HepG2 (cell line): ENCODE measurements at regions not wholly inside any gene's neighbourhood (a gene's known extent, or its start where the extent isn't known, plus 50 kb on each side); places are given as distances from the start of the nearest gene placed in this dataset.
A peak's percentile ranks its signal among the peaks of the same experiment; 100 is the strongest.

Experiments used
- CBX1 ChIP-seq: IDR thresholded peaks from one replicate; pipeline ENCODE4 v1.6.1; 2016; ENCODE audit warnings: antibody characterized with exemption, low read depth
- CBX2 ChIP-seq, 2 experiments: fragments of 200-600 bp in 1 of 2; sonication (generic); formaldehyde crosslinking in 1 of 2; IDR thresholded peaks; 2 replicates each; pipeline versions ENCODE4 v1.7.0 to v1.8.1; 2018 to 2022; ENCODE audit warnings: low read depth in 2 of 2, low read length in 1 of 2, mild to moderate bottlenecking in 1 of 2, missing genetic modification reagents in 1 of 2
- CREB1 ChIP-seq, 2 experiments: fragments of 450-650 bp in 1 of 2; IDR thresholded peaks; 2 replicates each; pipeline ENCODE4 v1.6.1; 2016 to 2017; ENCODE audit warnings: control low read depth in 1 of 2, mild to moderate bottlenecking in 1 of 2, missing compliant biosample characterization in 1 of 2, missing genetic modification characterization in 1 of 2
- GATAD2A ChIP-seq: IDR thresholded peaks from 2 replicates; pipeline ENCODE4 v1.6.1; 2016
- HBP1 ChIP-seq: IDR thresholded peaks from 2 replicates; pipeline ENCODE4 v1.6.1; 2016; ENCODE audit warnings: low read depth, control low read depth
- IRF2 ChIP-seq: IDR thresholded peaks from 2 replicates; pipeline ENCODE4 v1.6.1; 2018; ENCODE audit warnings: missing genetic modification reagents, missing compliant biosample characterization
- KDM4B ChIP-seq: sonication (generic); formaldehyde crosslinking; IDR thresholded peaks from 2 replicates; pipeline ENCODE4 v1.4.0; 2020; ENCODE audit warnings: missing genetic modification reagents
- KLF16 ChIP-seq, 2 experiments: sonication (generic) in 1 of 2; formaldehyde crosslinking in 1 of 2; IDR thresholded peaks; 2 replicates each; pipeline versions ENCODE4 v1.6.1 to v1.8.0; 2016 to 2023; ENCODE audit warnings: missing genetic modification reagents in 2 of 2, missing compliant biosample characterization in 1 of 2
- LCORL ChIP-seq, 2 experiments: fragments of 450-650 bp in 1 of 2; sonication (generic) in 1 of 2; formaldehyde crosslinking in 1 of 2; IDR thresholded peaks; 2 replicates each; pipeline versions ENCODE4 v1.5.0 to v1.6.1; 2017 to 2020; ENCODE audit warnings: antibody characterized with exemption in 1 of 2, missing genetic modification reagents in 1 of 2
- MAF1 ChIP-seq: sonication (generic); formaldehyde crosslinking; IDR thresholded peaks from 2 replicates; pipeline ENCODE4 v1.5.0; 2020; ENCODE audit warnings: missing genetic modification reagents, borderline replicate concordance
- MTF1 ChIP-seq: sonication (generic); formaldehyde crosslinking; IDR thresholded peaks from 2 replicates; pipeline ENCODE4 v1.5.0; 2020; ENCODE audit warnings: missing genetic modification reagents
- PRPF4 ChIP-seq: fragments of 200-400 bp; formaldehyde crosslinking; IDR thresholded peaks from 2 replicates; pipeline ENCODE4 v1.6.1; 2016; ENCODE audit warnings: low read length, low read depth; ENCODE audit not compliant: poor library complexity, severe bottlenecking
- RAD21 ChIP-seq: fragments of 450-650 bp; formaldehyde crosslinking; IDR thresholded peaks from 2 replicates; pipeline ENCODE4 v1.5.0; 2020; ENCODE audit warnings: mild to moderate bottlenecking
- ZFP82 ChIP-seq: sonication (generic); formaldehyde crosslinking; IDR thresholded peaks from 2 replicates; pipeline ENCODE4 v1.5.1; 2020; ENCODE audit warnings: mild to moderate bottlenecking, missing genetic modification reagents, borderline replicate concordance
- ZNF292 ChIP-seq: sonication (generic); formaldehyde crosslinking; IDR thresholded peaks from 2 replicates; pipeline ENCODE4 v1.8.1; 2022; ENCODE audit warnings: mild to moderate bottlenecking, low read depth, missing genetic modification reagents, borderline replicate concordance
- ZNF296 ChIP-seq: sonication (generic); formaldehyde crosslinking; conservative IDR thresholded peaks from 2 replicates; pipeline ENCODE4 v1.5.0; 2020; ENCODE audit warnings: mild to moderate bottlenecking, missing genetic modification reagents
- ZNF607 ChIP-seq: sonication (generic); formaldehyde crosslinking; IDR thresholded peaks from 2 replicates; pipeline ENCODE4 v1.5.1; 2020; ENCODE audit warnings: missing genetic modification reagents, mild to moderate bottlenecking, borderline replicate concordance
- ZNF644 ChIP-seq: IDR thresholded peaks from 2 replicates; pipeline ENCODE4 v1.6.1; 2016; ENCODE audit warnings: low read depth
- ZNF713 ChIP-seq: sonication (generic); formaldehyde crosslinking; IDR thresholded peaks from 2 replicates; pipeline ENCODE4 v1.4.0; 2020; ENCODE audit warnings: mild to moderate bottlenecking, missing genetic modification reagents
- ZNF75D ChIP-seq: sonication (generic); formaldehyde crosslinking; IDR thresholded peaks from 2 replicates; pipeline ENCODE4 v1.8.1; 2023; ENCODE audit warnings: missing genetic modification reagents, mild to moderate bottlenecking, borderline replicate concordance
- ZNF790 ChIP-seq: sonication (generic); formaldehyde crosslinking; IDR thresholded peaks from 2 replicates; pipeline ENCODE4 v1.8.0; 2022; ENCODE audit warnings: missing genetic modification reagents, mild to moderate bottlenecking, borderline replicate concordance
- ZSCAN31 ChIP-seq: sonication (generic); formaldehyde crosslinking; IDR thresholded peaks from 2 replicates; pipeline ENCODE4 v1.5.0; 2020; ENCODE audit warnings: low read depth, mild to moderate bottlenecking, missing genetic modification reagents
- ZSCAN9 ChIP-seq: IDR thresholded peaks from 2 replicates; pipeline ENCODE4 v1.6.1; 2016; ENCODE audit warnings: borderline replicate concordance
- TF ChIP-seq, protein P1 (sequence below): IDR thresholded peaks from 2 replicates; pipeline ENCODE4 v1.6.1; 2018; ENCODE audit warnings: missing genetic modification reagents
- TF ChIP-seq, protein P2 (sequence below): sonication (generic); formaldehyde crosslinking; IDR thresholded peaks from 2 replicates; pipeline ENCODE4 v1.9.0; 2021; ENCODE audit warnings: missing genetic modification reagents, mild to moderate bottlenecking, borderline replicate concordance

DNA sequence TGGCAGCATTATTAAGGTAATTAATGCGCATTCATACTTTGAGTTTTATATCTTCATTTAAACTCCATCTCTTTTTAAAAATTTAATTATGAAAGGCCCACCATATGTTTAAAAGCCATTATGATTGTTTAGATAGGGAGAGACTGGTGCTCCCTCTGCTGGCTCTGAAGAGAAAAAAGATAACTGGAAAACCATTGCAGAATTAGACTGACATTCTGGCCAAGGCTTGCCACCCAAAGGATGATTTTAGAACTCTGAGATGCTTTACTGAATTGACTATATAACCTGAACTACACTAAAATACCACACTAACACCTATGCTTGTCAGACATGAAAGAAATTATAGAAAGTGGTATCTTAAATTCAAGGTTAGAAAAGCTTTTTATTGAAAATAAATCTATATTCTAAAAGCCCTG lies 127.6 kb upstream of the SPOPL start (continued):
- no peak for TF ChIP-seq MAF1 (CRISPR knock-in tag)
- TF ChIP-seq CREB1 (IDR thresholded peaks at IDR 0.05): no peak
- 0 out of 2 replicates have a peak, but pooled peaks have one; percentile 29 for TF ChIP-seq CREB1 (CRISPR knock-in tag; IDR thresholded peaks at IDR 0.05)
- TF ChIP-seq PRPF4: no peak
- 0 out of 2 replicates have a peak, but pooled peaks have one; percentile 48 for TF ChIP-seq ZSCAN9 (CRISPR knock-in tag)
- TF ChIP-seq ZNF713: no peak
- TF ChIP-seq, protein P1, sequence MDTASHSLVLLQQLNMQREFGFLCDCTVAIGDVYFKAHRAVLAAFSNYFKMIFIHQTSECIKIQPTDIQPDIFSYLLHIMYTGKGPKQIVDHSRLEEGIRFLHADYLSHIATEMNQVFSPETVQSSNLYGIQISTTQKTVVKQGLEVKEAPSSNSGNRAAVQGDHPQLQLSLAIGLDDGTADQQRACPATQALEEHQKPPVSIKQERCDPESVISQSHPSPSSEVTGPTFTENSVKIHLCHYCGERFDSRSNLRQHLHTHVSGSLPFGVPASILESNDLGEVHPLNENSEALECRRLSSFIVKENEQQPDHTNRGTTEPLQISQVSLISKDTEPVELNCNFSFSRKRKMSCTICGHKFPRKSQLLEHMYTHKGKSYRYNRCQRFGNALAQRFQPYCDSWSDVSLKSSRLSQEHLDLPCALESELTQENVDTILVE (CRISPR knock-in tag): peak; percentile 58; the same call in 1 of the 2 replicates
- TF ChIP-seq KDM4B (CRISPR knock-in tag): no peak
- TF ChIP-seq LCORL (IDR thresholded peaks at IDR 0.05): no peak
- TF ChIP-seq LCORL (CRISPR knock-in tag; IDR thresholded peaks at IDR 0.05): no peak
- TF ChIP-seq ZNF75D (CRISPR knock-in tag): no peak
- TF ChIP-seq, protein P2, sequence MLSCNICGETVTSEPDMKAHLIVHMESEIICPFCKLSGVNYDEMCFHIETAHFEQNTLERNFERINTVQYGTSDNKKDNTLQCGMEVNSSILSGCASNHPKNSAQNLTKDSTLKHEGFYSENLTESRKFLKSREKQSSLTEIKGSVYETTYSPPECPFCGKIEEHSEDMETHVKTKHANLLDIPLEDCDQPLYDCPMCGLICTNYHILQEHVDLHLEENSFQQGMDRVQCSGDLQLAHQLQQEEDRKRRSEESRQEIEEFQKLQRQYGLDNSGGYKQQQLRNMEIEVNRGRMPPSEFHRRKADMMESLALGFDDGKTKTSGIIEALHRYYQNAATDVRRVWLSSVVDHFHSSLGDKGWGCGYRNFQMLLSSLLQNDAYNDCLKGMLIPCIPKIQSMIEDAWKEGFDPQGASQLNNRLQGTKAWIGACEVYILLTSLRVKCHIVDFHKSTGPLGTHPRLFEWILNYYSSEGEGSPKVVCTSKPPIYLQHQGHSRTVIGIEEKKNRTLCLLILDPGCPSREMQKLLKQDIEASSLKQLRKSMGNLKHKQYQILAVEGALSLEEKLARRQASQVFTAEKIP (CRISPR knock-in tag): no peak
- TF ChIP-seq ZNF296 (CRISPR knock-in tag): no peak
- TF ChIP-seq ZNF292 (CRISPR knock-in tag): no peak
- no peak for TF ChIP-seq IRF2 (CRISPR knock-in tag)
- TF ChIP-seq ZNF644: 0 out of 2 replicates have a peak, but pooled peaks have one; percentile 24
- TF ChIP-seq KLF16 (CRISPR knock-in tag; IDR thresholded peaks at IDR 0.05): 0 out of 4 replicates have a peak, but pooled peaks of 1 of the 2 experiments have one; percentile 52
- TF ChIP-seq MTF1: no peak
- 0 out of 2 replicates have a peak, but pooled peaks have one; percentile 28 for TF ChIP-seq GATAD2A (CRISPR knock-in tag)
- TF ChIP-seq RAD21: peak; percentile 74
- TF ChIP-seq ZNF607 (CRISPR knock-in tag): no peak
- no peak for TF ChIP-seq ZSCAN31 (CRISPR knock-in tag)
- TF ChIP-seq ZFP82 (CRISPR knock-in tag): 0 out of 2 replicates have a peak, but pooled peaks have one; percentile 44
- no peak for TF ChIP-seq CBX2 (IDR thresholded peaks at IDR 0.05; ENCODE audit: low read depth, low read length)
- no peak for TF ChIP-seq CBX2 (CRISPR knock-in tag; IDR thresholded peaks at IDR 0.05; ENCODE audit: low read depth)
- TF ChIP-seq HBP1: no peak
- no peak for TF ChIP-seq CBX1
- no peak for TF ChIP-seq ZNF790 (CRISPR knock-in tag)
